Muscle of leg (tissue), 3 donors: ENCODE measurements at regions not wholly inside any gene's neighbourhood (a gene's known extent, or its start where the extent isn't known, plus 50 kb on each side); places are given as distances from the start of the nearest gene placed in this dataset.
A peak's percentile ranks its signal among the peaks of the same experiment; 100 is the strongest.

Experiments
- DNase-seq: peaks from one replicate; pipeline ENCODE4 v3.0.0; 2013
- H3K27ac ChIP-seq: one replicate; pipeline ENCODE4 v1.5.1; 2013; ENCODE audit warnings: mild to moderate bottlenecking, low read length, control low read depth
- H3K27me3 ChIP-seq: one replicate; pipeline ENCODE4 v1.6.1; 2013; ENCODE audit warnings: low read length; ENCODE audit not compliant: control insufficient read depth, insufficient read depth
- H3K36me3 ChIP-seq: one replicate; pipeline ENCODE4 v1.6.1; 2013; ENCODE audit warnings: low read length; ENCODE audit not compliant: control insufficient read depth, insufficient read depth
- H3K4me1 ChIP-seq: one replicate; pipeline ENCODE4 v1.6.1; 2013; ENCODE audit warnings: low read length; ENCODE audit not compliant: control insufficient read depth, insufficient read depth
- H3K4me3 ChIP-seq: one replicate; pipeline ENCODE4 v1.5.1; 2013; ENCODE audit warnings: low read length, control low read depth
- H3K9me3 ChIP-seq: replicated peaks from 2 replicates; pipeline ENCODE4 v1.6.1; 2013; ENCODE audit warnings: low read depth, low read length; ENCODE audit not compliant: control insufficient read depth
- WGBS: methylation state at CpG from one replicate; pipeline ENCODE4 v1.1.5; 2013; ENCODE audit warnings: missing lambda C conversion rate; ENCODE audit not compliant: insufficient coverage; 5-methylcytosine and 5-hydroxymethylcytosine counted together

- H3K4me1 ChIP-seq: no peaks in the 10 kb centered on the region
- H3K9me3 ChIP-seq: no peaks in the 10 kb centered on the region
- H3K27me3 ChIP-seq: no peaks in the 10 kb centered on the region
- H3K27ac ChIP-seq: no peak overlapping the region
- no peaks in the 10 kb centered on the region for H3K36me3 ChIP-seq
- no peak overlapping the region for H3K4me3 ChIP-seq
- WGBS: 86% methylated on average over 10 of the region's 18 CpGs
- DNase-seq: no peak
These were observed 149.3 kb downstream of the COL6A3 start for GRCh38 chr2:237264480-237265219.

GRCh38 chr2:237268004-237268708 is 145.8 kb downstream of the COL6A3 start:
- H3K4me1 ChIP-seq: peaks cover 11% of the 10 kb centered on the region
- no peaks in the 10 kb centered on the region for H3K27me3 ChIP-seq
- no peak overlapping the region for H3K27ac ChIP-seq
- H3K36me3 ChIP-seq: no peaks in the 10 kb centered on the region
- H3K9me3 ChIP-seq: no peaks in the 10 kb centered on the region
- DNase-seq: no peak
- no peak overlapping the region for H3K4me3 ChIP-seq
- 72% methylated on average over 3 of the region's 7 CpGs for WGBS

- Histone ChIP-seq H3K4me1 (peaks cover 11% of the 10 kb centered on the region), H3K27me3 (no peaks in the 10 kb centered on the region), H3K9me3 (no peaks in the 10 kb centered on the region), H3K4me3 (no peak overlapping the region), H3K36me3 (no peaks in the 10 kb centered on the region), H3K27ac (no peak overlapping the region)
- WGBS: 86% methylated on average over 6 of the region's 8 CpGs
- peak; percentile 66 for DNase-seq
These were observed 144.7 kb downstream of the COL6A3 start for GRCh38 chr2:237269138-237269875.

- H3K36me3 ChIP-seq: no peaks in the 10 kb centered on the region
- no peaks in the 10 kb centered on the region for H3K27me3 ChIP-seq
- H3K4me3 ChIP-seq: no peak overlapping the region
- WGBS: 60% methylated on average over 3 of the region's 3 CpGs
- no peak overlapping the region for H3K27ac ChIP-seq
- H3K4me1 ChIP-seq: peaks cover 11% of the 10 kb centered on the region
- DNase-seq: peak; percentile 25
- no peaks in the 10 kb centered on the region for H3K9me3 ChIP-seq
These were observed 143.4 kb downstream of the COL6A3 start for GRCh38 chr2:237270520-237270919.

GRCh38 chr2:237271698-237272652 is 142.0 kb downstream of the COL6A3 start:
- Histone ChIP-seq H3K4me1 (peaks cover 11% of the 10 kb centered on the region), H3K36me3 (no peaks in the 10 kb centered on the region), H3K27ac (no peak overlapping the region), H3K4me3 (no peak overlapping the region), H3K27me3 (no peaks in the 10 kb centered on the region), H3K9me3 (no peaks in the 10 kb centered on the region)
- peak; percentile 62 for DNase-seq
- WGBS: no CpG with 5 or more reads among the region's 6 CpGs
